T-cell (primary cell): ENCODE measurements at regions not wholly inside any gene's neighbourhood (a gene's known extent, or its start where the extent isn't known, plus 50 kb on each side); places are given as distances from the start of the nearest gene placed in this dataset.

Source experiments
- ATAC-seq, 4 experiments: fragments of 200-7000 bp in 3 of 4; fragments of 150-1000 bp in 1 of 4; cut with Tn5 transposase; replicated peaks in 1 of 4; 1 replicate in 3 of 4; 2 replicates in 1 of 4; pipeline ENCODE4 v1.10.0; 2021; ENCODE audit warnings: moderate library complexity in 3 of 4, mild to moderate bottlenecking in 2 of 4, moderate number of reproducible peaks in 1 of 4
- CTCF ChIA-PET, 2 donors: fragments of 300-600 bp; sonication (Branson Sonifier 250); formaldehyde crosslinking; loops; one replicate each; lab custom pipeline; 2022; ENCODE audit warnings: antibody characterized with exemption in 2 of 2; lab: Charles Lee
- POLR2A ChIA-PET, 2 donors: fragments of 300-600 bp; sonication (Branson Sonifier 250); formaldehyde crosslinking; loops; one replicate each; lab custom pipeline; 2022; ENCODE audit warnings: antibody characterized with exemption in 2 of 2; lab: Charles Lee
- DNase-seq, 35 experiments: peaks; one replicate each; pipeline versions ENCODE4 v3.0.0 to v3.0.0-alpha.2; 2013 to 2023
- H3K27ac ChIP-seq: one replicate; pipeline ENCODE4 v1.5.1; 2013; ENCODE audit warnings: low read length
- H3K27me3 ChIP-seq, 2 experiments: replicated peaks in 1 of 2; 1 replicate in 1 of 2; 2 replicates in 1 of 2; pipeline versions ENCODE4 v1.6.1 to v1.7.0; 2013; ENCODE audit warnings: low read length in 1 of 2, mixed read lengths in 1 of 2; ENCODE audit not compliant: control insufficient read depth in 2 of 2, insufficient read depth in 2 of 2; ENCODE audit errors: extremely low read depth in 1 of 2
- H3K36me3 ChIP-seq, 2 donors: 1 replicate in 1 of 2; 2 replicates in 1 of 2; pipeline versions ENCODE4 v1.6.1 to v1.7.0; 2013; ENCODE audit warnings: low read length in 1 of 2; ENCODE audit not compliant: control insufficient read depth in 2 of 2, insufficient read depth in 1 of 2; ENCODE audit errors: extremely low read depth in 1 of 2
- H3K4me1 ChIP-seq, 2 experiments: 1 replicate in 1 of 2; 2 replicates in 1 of 2; pipeline versions ENCODE4 v1.6.1 to v1.7.0; 2013; ENCODE audit warnings: low read length in 2 of 2, mixed read lengths in 1 of 2; ENCODE audit not compliant: insufficient read depth in 2 of 2, control insufficient read depth in 1 of 2; ENCODE audit errors: extremely low read depth in 1 of 2
- H3K4me3 ChIP-seq, 2 donors: 1 replicate in 1 of 2; 2 replicates in 1 of 2; pipeline versions ENCODE4 v1.5.1 to v1.7.0; 2013; ENCODE audit warnings: mild to moderate bottlenecking in 2 of 2, low read length in 1 of 2, moderate library complexity in 1 of 2; ENCODE audit not compliant: control insufficient read depth in 1 of 2; ENCODE audit errors: extremely low read depth in 1 of 2
- H3K9me3 ChIP-seq: 2 replicates; pipeline ENCODE4 v1.7.0; 2013
- H3K27ac Mint-ChIP-seq, 2 donors: one replicate each; pipeline ENCODE4 v1.8.0; 2020 to 2021; ENCODE audit warnings: mild to moderate bottlenecking in 2 of 2, mixed read lengths in 2 of 2
- H3K27me3 Mint-ChIP-seq, 2 donors: one replicate each; pipeline ENCODE4 v1.8.0; 2021 to 2022; ENCODE audit warnings: mixed read lengths in 2 of 2
- H3K36me3 Mint-ChIP-seq: one replicate; pipeline ENCODE4 v1.8.0; 2021; ENCODE audit warnings: mixed read lengths
- H3K4me1 Mint-ChIP-seq, 3 donors: one replicate each; pipeline ENCODE4 v1.8.0; 2020 to 2022; ENCODE audit warnings: mixed read lengths in 3 of 3, mild to moderate bottlenecking in 1 of 3
- H3K4me3 Mint-ChIP-seq, 3 donors: one replicate each; pipeline ENCODE4 v1.8.0; 2020 to 2022; ENCODE audit warnings: mild to moderate bottlenecking in 3 of 3, mixed read lengths in 3 of 3, moderate library complexity in 3 of 3
- H3K9me3 Mint-ChIP-seq, 3 donors: one replicate each; pipeline ENCODE4 v1.8.0; 2020 to 2022; ENCODE audit warnings: mixed read lengths in 3 of 3
- WGBS: methylation state at CpG from one replicate; pipeline ENCODE4 v1.1.5; 2013; ENCODE audit warnings: missing lambda C conversion rate; ENCODE audit not compliant: insufficient coverage; 5-methylcytosine and 5-hydroxymethylcytosine counted together

DNA sequence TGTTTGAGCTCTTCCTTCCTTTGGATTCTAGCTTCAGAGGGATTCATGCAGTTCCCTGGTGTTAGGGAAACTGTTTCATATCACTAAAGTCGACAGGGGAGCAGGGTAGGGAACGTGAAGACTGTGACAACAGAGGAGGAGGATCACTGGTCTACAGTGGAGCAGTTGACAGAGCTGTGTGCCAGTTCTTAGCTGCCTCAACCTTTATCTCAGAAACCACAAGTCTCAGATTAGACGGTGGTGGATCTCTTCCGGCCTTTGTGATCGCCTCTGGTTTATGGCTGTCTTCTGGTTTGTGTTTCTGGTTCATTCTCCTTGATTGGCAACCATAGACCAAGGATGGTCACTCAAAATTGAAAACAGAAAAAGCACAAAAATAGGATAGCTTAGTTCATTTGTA, 538.9 kb upstream of the API5 start:
- no peak for DNase-seq
- ATAC-seq, result no peak
- Mint-ChIP-seq H3K9me3 (peaks cover 0 to 11% (median 6%) of the 10 kb centered on the region in 3 donors), H3K27me3 (no peaks in the 10 kb centered on the region), H3K4me3 (no peak overlapping the region), H3K27ac (no peak overlapping the region), H3K36me3 (no peaks in the 10 kb centered on the region), H3K4me1 (no peaks in the 10 kb centered on the region)
- 83% methylated on average over 2 of the region's 5 CpGs for WGBS
- H3K4me3 ChIP-seq, result no peak overlapping the region
- H3K27ac ChIP-seq, result no peak overlapping the region
- no peaks in the 10 kb centered on the region for H3K36me3 ChIP-seq
- H3K9me3 ChIP-seq, result no peaks in the 10 kb centered on the region
- H3K27me3 ChIP-seq, result no peaks in the 10 kb centered on the region
- H3K4me1 ChIP-seq, result no peaks in the 10 kb centered on the region
- ChIA-PET CTCF (no interaction called here), POLR2A (no interaction called here)

DNA sequence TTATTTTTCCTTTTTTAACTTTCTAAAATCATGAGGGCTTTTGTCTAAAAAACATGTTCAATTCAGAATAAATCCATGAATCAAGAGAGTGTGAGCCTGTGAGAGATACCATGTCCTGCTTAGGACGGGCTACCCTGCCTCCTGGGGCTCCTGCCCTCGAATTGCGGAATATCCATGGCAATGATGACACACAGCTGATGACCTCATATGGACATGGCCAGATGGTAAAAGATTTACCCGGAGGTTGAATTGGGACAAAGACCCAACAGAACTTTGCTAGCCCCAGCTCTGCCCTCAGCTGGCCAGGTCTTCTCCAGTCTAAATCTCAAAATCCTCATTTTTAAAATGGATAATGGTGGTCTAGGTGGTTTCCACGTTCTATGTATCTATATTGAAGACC, 538.1 kb upstream of the API5 start:
- no peaks in the 10 kb centered on the region for H3K4me1 Mint-ChIP-seq
- POLR2A ChIA-PET, result no interaction called here
- no peak for ATAC-seq

DNA sequence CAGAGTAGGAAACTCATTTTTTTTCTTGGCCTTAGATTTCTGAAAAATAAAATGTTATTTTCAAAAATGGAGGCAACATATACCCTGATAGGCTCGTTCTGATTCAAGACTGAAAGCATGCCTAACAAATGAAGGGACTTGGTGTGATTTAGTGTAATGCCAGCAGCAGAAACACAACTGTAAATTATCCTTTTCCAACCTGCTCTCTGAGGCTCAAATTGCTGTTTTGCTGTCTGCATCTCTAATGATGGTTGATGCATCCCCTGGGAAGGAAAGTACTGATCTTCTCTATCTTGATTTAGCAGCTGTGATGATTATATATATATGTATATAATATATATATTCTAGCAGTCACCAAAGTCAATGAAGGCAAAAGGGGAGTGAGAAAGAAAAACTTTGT, 537.2 kb upstream of the API5 start:
- no peak for DNase-seq
- CTCF ChIA-PET, result no interaction called here

More for the DNA sequence above, 538.1 kb upstream of the API5 start:
- no peak for DNase-seq
- Mint-ChIP-seq H3K9me3 (peaks cover 0 to 7% (median 3%) of the 10 kb centered on the region in 3 donors), H3K27ac (no peak overlapping the region), H3K36me3 (no peaks in the 10 kb centered on the region), H3K27me3 (no peaks in the 10 kb centered on the region), H3K4me3 (no peak overlapping the region)
- Histone ChIP-seq H3K27ac (no peak overlapping the region), H3K4me1 (no peaks in the 10 kb centered on the region), H3K36me3 (no peaks in the 10 kb centered on the region), H3K9me3 (no peaks in the 10 kb centered on the region), H3K4me3 (no peak overlapping the region), H3K27me3 (no peaks in the 10 kb centered on the region)
- 90% methylated on average over 4 of the region's 5 CpGs for WGBS
- CTCF ChIA-PET, result no interaction called here

DNA sequence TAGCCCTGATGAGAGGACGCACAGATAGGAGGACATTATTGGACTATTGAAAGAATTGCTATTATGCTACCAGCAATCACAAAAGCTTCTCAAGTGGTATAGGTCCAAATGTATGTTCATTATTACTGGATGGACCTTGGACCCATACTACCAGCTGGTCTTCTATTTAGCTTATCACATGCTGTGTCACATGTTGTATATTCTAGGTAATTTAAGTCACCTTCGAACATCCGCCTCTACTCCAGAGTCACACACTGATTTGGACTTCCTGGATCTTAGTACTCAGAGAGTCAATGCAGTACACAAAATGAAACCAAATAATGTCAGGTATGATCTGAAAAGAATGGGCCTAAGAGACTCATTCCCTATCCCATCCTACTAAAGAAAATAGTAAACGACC, 534.0 kb upstream of the API5 start:
- CTCF ChIA-PET, result interaction anchor here in 1 of 2 donors (0.5 kb wide), 2 partner anchors 31 to 712 kb away, joined by 3 to 8 read pairs; no protein-coding TSS in a partner anchor
- no peaks in the 10 kb centered on the region for H3K27me3 ChIP-seq
- Mint-ChIP-seq H3K36me3 (no peaks in the 10 kb centered on the region), H3K27me3 (no peaks in the 10 kb centered on the region), H3K27ac (no peak overlapping the region), H3K4me1 (no peaks in the 10 kb centered on the region), H3K9me3 (peaks cover 3 to 9% (median 3%) of the 10 kb centered on the region in 3 donors), H3K4me3 (no peak overlapping the region)
- H3K4me1 ChIP-seq, result no peaks in the 10 kb centered on the region
- WGBS, result 60% methylated on average over 1 of the region's 4 CpGs
- H3K4me3 ChIP-seq, result no peak overlapping the region
- no peak overlapping the region for H3K27ac ChIP-seq
- no peaks in the 10 kb centered on the region for H3K36me3 ChIP-seq
- DNase-seq, result no peak
- no peak for ATAC-seq
- H3K9me3 ChIP-seq, result no peaks in the 10 kb centered on the region
- POLR2A ChIA-PET, result no interaction called here

More for the DNA sequence above, 537.2 kb upstream of the API5 start:
- Histone ChIP-seq H3K36me3 (no peaks in the 10 kb centered on the region), H3K9me3 (no peaks in the 10 kb centered on the region), H3K4me3 (no peak overlapping the region), H3K4me1 (no peaks in the 10 kb centered on the region), H3K27ac (no peak overlapping the region), H3K27me3 (no peaks in the 10 kb centered on the region)
- no peak for ATAC-seq
- Mint-ChIP-seq H3K27ac (no peak overlapping the region), H3K4me3 (no peak overlapping the region), H3K4me1 (no peaks in the 10 kb centered on the region), H3K36me3 (no peaks in the 10 kb centered on the region), H3K27me3 (no peaks in the 10 kb centered on the region), H3K9me3 (peaks cover 0 to 7% (median 3%) of the 10 kb centered on the region in 3 donors)
- POLR2A ChIA-PET, result no interaction called here
- WGBS, result no CpG with 5 or more reads among the region's 1 CpG

DNA sequence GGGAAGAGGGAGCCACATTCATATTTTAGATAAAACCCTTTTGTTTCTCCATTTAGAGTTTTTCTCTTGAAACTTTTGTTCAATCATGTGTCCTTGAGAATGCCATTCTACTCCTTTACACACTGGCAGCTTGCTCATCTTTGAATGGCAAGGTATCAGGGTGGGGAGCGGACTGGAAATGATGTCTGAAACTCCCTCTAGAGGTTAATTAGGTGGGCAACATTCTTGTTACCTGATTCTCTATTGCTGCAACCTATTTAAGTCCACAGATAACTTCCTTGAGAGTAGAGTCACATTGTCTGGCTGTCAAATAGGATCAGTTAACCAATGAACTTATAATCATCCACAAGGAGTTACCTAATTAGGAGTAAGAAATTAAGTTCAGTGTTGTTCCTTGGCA, 533.6 kb upstream of the API5 start:
- no peaks in the 10 kb centered on the region for H3K27me3 Mint-ChIP-seq
- H3K4me1 ChIP-seq, result no peaks in the 10 kb centered on the region
- no peaks in the 10 kb centered on the region for H3K36me3 ChIP-seq
- WGBS, result no CpG with 5 or more reads among the region's 1 CpG
- no peaks in the 10 kb centered on the region for H3K27me3 ChIP-seq
- ChIA-PET POLR2A (no interaction called here), CTCF (no interaction called here)
- H3K4me3 ChIP-seq, result no peak overlapping the region
- H3K9me3 ChIP-seq, result no peaks in the 10 kb centered on the region
- ATAC-seq (no peak), DNase-seq (no peak)
- H3K9me3 Mint-ChIP-seq, result peaks cover 3 to 5% (median 3%) of the 10 kb centered on the region in 3 donors
- H3K36me3 Mint-ChIP-seq, result no peaks in the 10 kb centered on the region
- H3K27ac Mint-ChIP-seq, result no peak overlapping the region
- H3K27ac ChIP-seq, result no peak overlapping the region
- no peaks in the 10 kb centered on the region for H3K4me1 Mint-ChIP-seq
- no peak overlapping the region for H3K4me3 Mint-ChIP-seq

DNA sequence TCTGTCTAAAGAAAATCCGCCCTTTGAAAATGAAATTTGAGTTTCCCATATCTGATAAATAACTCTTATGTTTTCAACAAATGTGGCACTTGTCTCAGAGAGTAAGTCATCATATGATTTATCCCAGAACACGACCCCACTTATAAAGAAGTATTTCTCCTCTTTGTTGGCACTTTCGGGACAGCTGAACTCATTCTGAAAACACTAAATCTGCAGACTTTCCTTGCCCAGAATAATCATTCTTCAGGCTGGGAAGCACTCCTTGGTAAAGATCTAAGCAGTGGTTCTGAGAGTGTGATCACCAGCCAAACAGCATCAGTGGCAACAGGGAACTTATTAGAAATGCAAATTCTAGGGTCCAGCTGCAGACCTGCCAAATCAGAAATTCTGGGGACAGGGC, 532.2 kb upstream of the API5 start:
- no peak overlapping the region for H3K27ac ChIP-seq
- Mint-ChIP-seq H3K4me3 (no peak overlapping the region), H3K27ac (no peak overlapping the region), H3K9me3 (peaks cover 3 to 4% (median 3%) of the 10 kb centered on the region in 3 donors), H3K36me3 (no peaks in the 10 kb centered on the region), H3K27me3 (no peaks in the 10 kb centered on the region), H3K4me1 (no peaks in the 10 kb centered on the region)
- no peaks in the 10 kb centered on the region for H3K27me3 ChIP-seq
- H3K36me3 ChIP-seq, result no peaks in the 10 kb centered on the region
- H3K9me3 ChIP-seq, result no peaks in the 10 kb centered on the region
- ChIA-PET CTCF (no interaction called here), POLR2A (no interaction called here)
- no peaks in the 10 kb centered on the region for H3K4me1 ChIP-seq
- H3K4me3 ChIP-seq, result no peak overlapping the region
- WGBS, result 20% methylated on average over 1 of the region's 3 CpGs
- no peak for DNase-seq
- no peak for ATAC-seq

DNA sequence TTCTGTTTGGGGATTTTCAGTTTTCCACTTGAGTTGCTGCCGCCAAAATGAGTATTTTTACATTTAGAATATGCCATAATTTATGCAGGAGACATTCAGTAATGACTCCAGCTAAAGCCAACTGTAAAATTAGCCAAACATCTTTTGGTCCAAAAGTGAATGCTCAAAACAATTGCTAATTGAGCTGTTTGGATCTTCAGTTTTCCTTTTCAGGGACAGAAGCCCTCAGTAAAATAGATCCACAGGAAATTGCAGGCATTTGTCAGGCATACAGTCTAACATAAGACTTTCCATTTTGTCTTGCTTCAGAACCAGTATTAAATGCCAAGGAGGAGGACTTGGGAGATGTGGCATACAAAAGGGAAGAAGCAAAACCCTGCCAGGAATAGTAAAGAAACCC, 524.8 kb upstream of the API5 start:
- H3K27me3 ChIP-seq, result no peaks in the 10 kb centered on the region
- ChIA-PET POLR2A (no interaction called here), CTCF (no interaction called here)
- H3K4me3 Mint-ChIP-seq, result no peak overlapping the region
- no peak overlapping the region for H3K4me3 ChIP-seq
- no peaks in the 10 kb centered on the region for H3K9me3 ChIP-seq
- ATAC-seq, result no peak
- no peak overlapping the region for H3K27ac Mint-ChIP-seq
- H3K36me3 Mint-ChIP-seq, result no peaks in the 10 kb centered on the region
- no peaks in the 10 kb centered on the region for H3K36me3 ChIP-seq
- no peak for DNase-seq
- peaks cover 8 to 11% (median 9%) of the 10 kb centered on the region in 3 donors for H3K9me3 Mint-ChIP-seq
- no peaks in the 10 kb centered on the region for H3K4me1 ChIP-seq
- no peaks in the 10 kb centered on the region for H3K27me3 Mint-ChIP-seq
- no CpG with 5 or more reads among the region's 1 CpG for whole genome bisulfite sequencing
- H3K27ac ChIP-seq, result no peak overlapping the region
- no peaks in the 10 kb centered on the region for H3K4me1 Mint-ChIP-seq
